ENCODE measurements at regions not wholly inside any gene's neighbourhood (a gene's known extent, or its start where the extent isn't known, plus 50 kb on each side); places are given as distances from the start of the nearest gene placed in this dataset.
"Not testable (repeated sequence)": the region's sequence is repeated elsewhere in the genome, so short reads cannot be mapped to it uniquely, and the experiment has no call there.

- TF ChIP-seq MYC (IDR thresholded peaks at IDR 0.05; ENCODE audit: low read depth, low read length) (no peak), CTCF (IDR thresholded peaks at IDR 0.05; ENCODE audit: low read depth, low read length) (no peak)
- H3K4me3 ChIP-seq (ENCODE audit: low read depth, low read length): no peak overlapping the region
- no peak for DNase-seq (ENCODE audit: low read depth)
Observed at GRCh38 chr22:22958621-22959020, 71.0 kb downstream of the IGLL5 start.

GRCh38 chr22:22959147-22959827, 71.7 kb downstream of the IGLL5 start:
- peak; percentile 77 for DNase-seq (ENCODE audit: low read depth)
- TF ChIP-seq MYC (IDR thresholded peaks at IDR 0.05; ENCODE audit: low read depth, low read length) (peak; percentile 32; the same call in 1 of the 2 replicates), POLR2A (IDR thresholded peaks at IDR 0.05; ENCODE audit: extremely low read depth, insufficient read length) (no peak), CTCF (IDR thresholded peaks at IDR 0.05; ENCODE audit: low read depth, low read length) (peak; percentile 85), MAX (IDR thresholded peaks at IDR 0.05; ENCODE audit: low read depth, low read length) (peak; percentile 64)
- H3K4me3 ChIP-seq (ENCODE audit: low read depth, low read length): no peak overlapping the region

- DNase-seq (ENCODE audit: low read depth): no peak
- TF ChIP-seq MAX (IDR thresholded peaks at IDR 0.05; ENCODE audit: low read depth, low read length): no peak
- TF ChIP-seq CTCF (IDR thresholded peaks at IDR 0.05; ENCODE audit: low read depth, low read length): no peak
- TF ChIP-seq POLR2A (IDR thresholded peaks at IDR 0.05; ENCODE audit: extremely low read depth, insufficient read length): no peak
- TF ChIP-seq MYC (IDR thresholded peaks at IDR 0.05; ENCODE audit: low read depth, low read length): no peak
- H3K4me3 ChIP-seq (ENCODE audit: low read depth, low read length): no peak overlapping the region
Observed at GRCh38 chr22:22960307-22960706, 72.7 kb downstream of the IGLL5 start.

GRCh38 chr22:22961574-22961973, 74.0 kb downstream of the IGLL5 start:
- no peak overlapping the region for H3K4me3 ChIP-seq (ENCODE audit: low read depth, low read length)
- DNase-seq (ENCODE audit: low read depth): no peak
- no peak for TF ChIP-seq CTCF (IDR thresholded peaks at IDR 0.05; ENCODE audit: low read depth, low read length)
- TF ChIP-seq MYC (IDR thresholded peaks at IDR 0.05; ENCODE audit: low read depth, low read length): no peak
- TF ChIP-seq POLR2A (IDR thresholded peaks at IDR 0.05; ENCODE audit: extremely low read depth, insufficient read length): no peak
- no peak for TF ChIP-seq MAX (IDR thresholded peaks at IDR 0.05; ENCODE audit: low read depth, low read length)

- no peak overlapping the region for H3K4me3 ChIP-seq (ENCODE audit: low read depth, low read length)
- no peak for DNase-seq (ENCODE audit: low read depth)
- TF ChIP-seq POLR2A (IDR thresholded peaks at IDR 0.05; ENCODE audit: extremely low read depth, insufficient read length) (no peak), CTCF (IDR thresholded peaks at IDR 0.05; ENCODE audit: low read depth, low read length) (no peak), MYC (IDR thresholded peaks at IDR 0.05; ENCODE audit: low read depth, low read length) (no peak), MAX (IDR thresholded peaks at IDR 0.05; ENCODE audit: low read depth, low read length) (no peak)
Observed at GRCh38 chr22:22968366-22968765, 80.8 kb downstream of the IGLL5 start.

- not testable (repeated sequence) for H3K4me3 ChIP-seq (ENCODE audit: low read depth, low read length); DNase-seq (ENCODE audit: low read depth)
Observed at GRCh38 chr22:22972605-22973004, 85.0 kb downstream of the IGLL5 start.
